Ammon's horn (tissue), 1 donor: ENCODE measurements at regions not wholly inside any gene's neighbourhood (a gene's known extent, or its start where the extent isn't known, plus 50 kb on each side); places are given as distances from the start of the nearest gene placed in this dataset.

Experiments used
- DNase-seq: peaks from one replicate; pipeline ENCODE4 v3.0.0-alpha.2; 2016; ENCODE audit warnings: low spot score

GRCh38 chr2:20110876-20111275, 59.4 kb upstream of the LAPTM4A start:
- DNase-seq: no peak

DNA sequence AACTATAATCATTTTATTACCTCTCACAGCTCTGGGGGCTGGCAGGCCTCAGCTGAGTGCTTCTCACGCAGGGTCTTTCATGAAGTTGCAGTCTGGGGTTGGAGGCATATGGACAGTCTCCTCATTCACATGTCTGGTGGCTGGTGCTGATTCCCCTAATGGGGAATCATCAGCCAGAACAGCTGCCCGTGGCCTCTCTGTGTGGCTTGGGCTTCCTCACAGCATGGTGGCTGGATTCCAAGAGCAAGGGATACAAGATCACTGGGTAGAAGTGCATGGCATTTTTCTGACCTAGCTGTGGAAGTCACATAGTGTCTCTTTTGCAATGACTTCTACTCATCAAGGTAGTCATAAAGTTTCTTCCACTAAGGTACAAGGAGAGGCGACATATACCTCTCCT, 59.0 kb upstream of the LAPTM4A start:
- DNase-seq: no peak

GRCh38 chr2:20108655-20109396, 57.4 kb upstream of the LAPTM4A start:
- DNase-seq: no peak

DNA sequence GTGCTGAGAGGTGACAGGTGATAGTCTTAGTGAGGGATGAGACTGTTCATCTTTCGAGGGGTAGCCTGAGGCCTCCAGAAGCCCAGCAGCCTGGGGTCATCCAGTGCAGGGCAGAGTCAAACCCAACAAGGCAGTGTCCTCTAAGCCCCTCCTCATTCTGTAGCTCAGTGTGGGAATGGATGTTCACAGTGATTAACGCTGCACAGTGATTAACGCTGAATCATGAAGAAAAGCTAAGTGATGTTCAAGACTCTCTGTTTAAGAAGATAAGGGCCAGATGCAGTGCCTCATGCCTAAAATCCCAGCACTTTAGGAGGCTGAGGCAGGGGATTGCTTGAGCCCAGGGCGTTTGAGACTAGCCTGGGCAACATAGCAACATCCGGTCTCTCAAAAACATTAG, 56.3 kb upstream of the LAPTM4A start:
- no peak for DNase-seq

- no peak for DNase-seq
These were observed 55.9 kb upstream of the LAPTM4A start for GRCh38 chr2:20107352-20107751.

- DNase-seq: no peak
These were observed 55.3 kb upstream of the LAPTM4A start for GRCh38 chr2:20106746-20107145.

- DNase-seq: no peak
These were observed 53.6 kb upstream of the LAPTM4A start for GRCh38 chr2:20104900-20105545.

GRCh38 chr2:20103530-20103929, 52.1 kb upstream of the LAPTM4A start:
- no peak for DNase-seq
